SK-N-SH (cell line): ENCODE measurements at regions not wholly inside any gene's neighbourhood (a gene's known extent, or its start where the extent isn't known, plus 50 kb on each side); places are given as distances from the start of the nearest gene placed in this dataset.

Source experiments
- CTCF ChIP-seq: fragments of 200-600 bp; sonication (generic); IDR thresholded peaks from 2 replicates; pipeline ENCODE4 v1.6.1; 2017; ENCODE audit warnings: antibody characterized with exemption, mild to moderate bottlenecking, moderate library complexity
- EP300 ChIP-seq, 2 experiments: IDR thresholded peaks; 2 replicates each; pipeline versions ENCODE4 v1.4.0 to v1.6.1; 2012; ENCODE audit warnings: borderline replicate concordance in 1 of 2, low read depth in 1 of 2, low read length in 1 of 2
- MAX ChIP-seq: IDR thresholded peaks from 2 replicates; pipeline ENCODE4 v1.4.0; 2012; ENCODE audit warnings: low read depth
- MXI1 ChIP-seq: IDR thresholded peaks from 2 replicates; pipeline ENCODE4 v1.6.1; 2012; ENCODE audit warnings: mild to moderate bottlenecking, low read depth, low read length, improper control_type of control experiment
- NFIC ChIP-seq: IDR thresholded peaks from 2 replicates; pipeline ENCODE4 v1.4.0; 2012; ENCODE audit warnings: borderline replicate concordance
- POLR2AphosphoS5 ChIP-seq: IDR thresholded peaks from 2 replicates; pipeline ENCODE4 v1.6.1; 2012; ENCODE audit warnings: low read depth, low read length
- REST ChIP-seq: IDR thresholded peaks from 2 replicates; pipeline ENCODE4 v1.6.1; 2012; ENCODE audit warnings: mild to moderate bottlenecking, low read depth, low read length, moderate library complexity
- RXRA ChIP-seq: IDR thresholded peaks from 2 replicates; pipeline ENCODE4 v1.4.0; 2012; ENCODE audit warnings: low read depth, mild to moderate bottlenecking, borderline replicate concordance
- TF ChIP-seq, protein P1 (sequence below): fragments of 150-350 bp; IDR thresholded peaks from 2 replicates; pipeline ENCODE4 v1.6.1; 2017; ENCODE audit warnings: antibody characterized with exemption, low read length, low read depth, borderline replicate concordance

GRCh38 chr2:145407-145806, 99.1 kb upstream of the FAM110C start:
- TF ChIP-seq MAX: no peak
- no peak for TF ChIP-seq CTCF
- TF ChIP-seq, protein P1, sequence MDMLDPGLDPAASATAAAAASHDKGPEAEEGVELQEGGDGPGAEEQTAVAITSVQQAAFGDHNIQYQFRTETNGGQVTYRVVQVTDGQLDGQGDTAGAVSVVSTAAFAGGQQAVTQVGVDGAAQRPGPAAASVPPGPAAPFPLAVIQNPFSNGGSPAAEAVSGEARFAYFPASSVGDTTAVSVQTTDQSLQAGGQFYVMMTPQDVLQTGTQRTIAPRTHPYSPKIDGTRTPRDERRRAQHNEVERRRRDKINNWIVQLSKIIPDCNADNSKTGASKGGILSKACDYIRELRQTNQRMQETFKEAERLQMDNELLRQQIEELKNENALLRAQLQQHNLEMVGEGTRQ: no peak
- no peak for TF ChIP-seq POLR2AphosphoS5
- TF ChIP-seq RXRA: no peak
- no peak for TF ChIP-seq MXI1
- TF ChIP-seq EP300 (IDR thresholded peaks at IDR 0.05; ENCODE audit: borderline replicate concordance in 1 of 2, low read depth in 1 of 2, low read length in 1 of 2): no peak
- no peak for TF ChIP-seq NFIC
- TF ChIP-seq REST: no peak
